Activated T-helper 1 cell treated with anti-CD3 and anti-CD28 coated beads, Interleukin-2, amount 50 U/mL, for 16 hours (primary cell): ENCODE measurements at regions not wholly inside any gene's neighbourhood (a gene's known extent, or its start where the extent isn't known, plus 50 kb on each side); places are given as distances from the start of the nearest gene placed in this dataset.

Source experiments
- DNase-seq, 2 donors: peaks; one replicate each; pipeline ENCODE4 v3.0.0-alpha.2; 2020; ENCODE audit warnings: low read depth in 1 of 2, low spot score in 1 of 2

- DNase-seq = no peak
Observed at GRCh38 chr2:181114021-181114420, 133.6 kb downstream of the UBE2E3 start.

- no peak for DNase-seq
Observed at GRCh38 chr2:181116261-181116660, 135.9 kb downstream of the UBE2E3 start.

GRCh38 chr2:181117206-181117925 is 137.0 kb downstream of the UBE2E3 start:
- DNase-seq = no peak

GRCh38 chr2:181120625-181121024 is 140.2 kb downstream of the UBE2E3 start:
- DNase-seq = no peak

- no peak for DNase-seq
Observed at GRCh38 chr2:181121996-181122395, 141.6 kb downstream of the UBE2E3 start.

- no peak for DNase-seq
Observed at GRCh38 chr2:181122601-181123000, 142.2 kb downstream of the UBE2E3 start.

- peak in 1 of 2 donors; percentile 25 for DNase-seq
Observed at GRCh38 chr2:181123798-181124231, 143.4 kb downstream of the UBE2E3 start.

GRCh38 chr2:181124497-181124896 is 144.1 kb downstream of the UBE2E3 start:
- DNase-seq = no peak

- DNase-seq = no peak
Observed at GRCh38 chr2:181125359-181125758, 145.0 kb downstream of the UBE2E3 start.

- no peak for DNase-seq
Observed at GRCh38 chr2:181126311-181126868, 146.0 kb downstream of the UBE2E3 start.

GRCh38 chr2:181128199-181128598 is 147.8 kb downstream of the UBE2E3 start:
- no peak for DNase-seq

- DNase-seq = no peak
Observed at GRCh38 chr2:181129364-181130056, 149.1 kb downstream of the UBE2E3 start.

- no peak for DNase-seq
Observed at GRCh38 chr2:181130686-181131085, 150.3 kb downstream of the UBE2E3 start.

- DNase-seq = no peak
Observed at GRCh38 chr2:181131584-181131983, 151.2 kb downstream of the UBE2E3 start.

- no peak for DNase-seq
Observed at GRCh38 chr2:181138816-181139215, 158.4 kb downstream of the UBE2E3 start.

- no peak for DNase-seq
Observed at GRCh38 chr2:181139831-181140230, 159.4 kb downstream of the UBE2E3 start.

- no peak for DNase-seq
Observed at GRCh38 chr2:181140414-181140813, 160.0 kb downstream of the UBE2E3 start.

- DNase-seq = no peak
Observed at GRCh38 chr2:181140928-181141327, 160.5 kb downstream of the UBE2E3 start.

GRCh38 chr2:181141676-181142075 is 161.3 kb downstream of the UBE2E3 start:
- DNase-seq = no peak

GRCh38 chr2:181142514-181142913 is 162.1 kb downstream of the UBE2E3 start:
- DNase-seq = no peak

- DNase-seq = no peak
Observed at GRCh38 chr2:181143790-181144300, 163.4 kb downstream of the UBE2E3 start.

GRCh38 chr2:181145645-181146044 is 165.2 kb downstream of the UBE2E3 start:
- DNase-seq = no peak
